ENCODE measurements at regions not wholly inside any gene's neighbourhood (a gene's known extent, or its start where the extent isn't known, plus 50 kb on each side); places are given as distances from the start of the nearest gene placed in this dataset.

DNA sequence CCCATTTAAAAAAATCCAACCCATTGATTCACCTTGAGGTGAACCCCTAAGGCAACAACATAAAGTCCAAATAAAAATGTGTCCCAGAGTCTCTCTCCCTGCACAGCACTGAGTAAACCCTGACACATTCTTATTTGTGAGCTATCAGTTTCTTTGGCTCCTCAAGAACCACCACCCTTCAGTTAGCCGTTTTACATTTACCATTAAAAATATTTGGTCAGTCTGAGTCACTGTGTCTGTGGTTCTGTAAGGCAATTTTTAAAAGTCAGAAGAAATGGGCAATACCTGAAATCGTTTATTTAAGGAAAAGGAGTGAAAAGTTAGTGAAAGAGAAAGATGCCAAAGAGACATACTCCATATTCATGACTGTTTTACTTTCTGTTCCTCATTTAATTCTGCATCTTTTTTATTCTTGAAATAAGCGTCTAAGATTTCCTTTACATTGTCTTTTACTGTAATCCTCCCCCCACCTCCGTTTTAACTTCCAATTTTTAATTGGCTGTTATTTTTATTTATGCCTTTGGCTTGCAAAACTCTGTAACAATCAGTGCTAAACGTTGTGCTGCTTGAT lies 91.7 kb upstream of the IVNS1ABP start:
- intact Hi-C loops (cut with micrococcal nuclease; ENCODE audit: unreplicated experiment): no loop called here
- peaks cover 4% of the 10 kb centered on the region for H3K9me3 Mint-ChIP-seq (ENCODE audit: low read depth, unreplicated experiment)
- H3K27me3 Mint-ChIP-seq (ENCODE audit: unreplicated experiment): no peaks in the 10 kb centered on the region
- no peak overlapping the region for H3K4me3 Mint-ChIP-seq (ENCODE audit: low read depth, unreplicated experiment)
- BruUV-seq (replicated peaks): no TSS peak
- no peak overlapping the region for H3K27ac Mint-ChIP-seq (ENCODE audit: unreplicated experiment)
- CTCF ChIA-PET: interaction anchor here (1.6 kb wide), 1 partner anchor 156 kb away, joined by 3 read pairs; no protein-coding TSS in a partner anchor
- TF ChIP-seq, protein P1, sequence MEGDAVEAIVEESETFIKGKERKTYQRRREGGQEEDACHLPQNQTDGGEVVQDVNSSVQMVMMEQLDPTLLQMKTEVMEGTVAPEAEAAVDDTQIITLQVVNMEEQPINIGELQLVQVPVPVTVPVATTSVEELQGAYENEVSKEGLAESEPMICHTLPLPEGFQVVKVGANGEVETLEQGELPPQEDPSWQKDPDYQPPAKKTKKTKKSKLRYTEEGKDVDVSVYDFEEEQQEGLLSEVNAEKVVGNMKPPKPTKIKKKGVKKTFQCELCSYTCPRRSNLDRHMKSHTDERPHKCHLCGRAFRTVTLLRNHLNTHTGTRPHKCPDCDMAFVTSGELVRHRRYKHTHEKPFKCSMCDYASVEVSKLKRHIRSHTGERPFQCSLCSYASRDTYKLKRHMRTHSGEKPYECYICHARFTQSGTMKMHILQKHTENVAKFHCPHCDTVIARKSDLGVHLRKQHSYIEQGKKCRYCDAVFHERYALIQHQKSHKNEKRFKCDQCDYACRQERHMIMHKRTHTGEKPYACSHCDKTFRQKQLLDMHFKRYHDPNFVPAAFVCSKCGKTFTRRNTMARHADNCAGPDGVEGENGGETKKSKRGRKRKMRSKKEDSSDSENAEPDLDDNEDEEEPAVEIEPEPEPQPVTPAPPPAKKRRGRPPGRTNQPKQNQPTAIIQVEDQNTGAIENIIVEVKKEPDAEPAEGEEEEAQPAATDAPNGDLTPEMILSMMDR (IDR thresholded peaks at IDR 0.05; ENCODE audit: unreplicated experiment): no peak
- H3K4me1 Mint-ChIP-seq (ENCODE audit: low read depth, unreplicated experiment): peaks cover 24% of the 10 kb centered on the region
- DNase-seq: no peak
- H3K36me3 Mint-ChIP-seq (ENCODE audit: insufficient read depth, unreplicated experiment): no peaks in the 10 kb centered on the region

DNA sequence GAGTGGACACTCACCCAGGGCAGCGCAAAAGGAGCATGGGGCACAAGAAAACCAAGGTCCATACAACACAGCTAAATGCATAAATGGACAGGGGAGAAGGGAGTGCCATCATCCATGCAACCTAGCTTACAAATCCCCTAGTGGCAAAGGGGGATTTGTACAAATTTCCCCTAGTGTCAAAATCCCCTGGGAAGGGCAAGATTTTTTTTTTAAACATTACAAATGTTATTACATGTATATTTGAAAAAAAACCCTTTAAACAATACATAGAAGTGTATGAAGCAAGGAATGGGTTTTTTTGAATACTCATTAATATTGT lies 89.6 kb upstream of the IVNS1ABP start:
- no TSS peak for BruUV-seq (replicated peaks)
- TF ChIP-seq, protein P1 (IDR thresholded peaks at IDR 0.05; ENCODE audit: unreplicated experiment): no peak
- Mint-ChIP-seq H3K27me3 (ENCODE audit: unreplicated experiment) (no peaks in the 10 kb centered on the region), H3K4me3 (ENCODE audit: low read depth, unreplicated experiment) (no peak overlapping the region), H3K36me3 (ENCODE audit: insufficient read depth, unreplicated experiment) (no peaks in the 10 kb centered on the region), H3K27ac (ENCODE audit: unreplicated experiment) (no peak overlapping the region), H3K9me3 (ENCODE audit: low read depth, unreplicated experiment) (peaks cover 4% of the 10 kb centered on the region), H3K4me1 (ENCODE audit: low read depth, unreplicated experiment) (peaks cover 24% of the 10 kb centered on the region)
- intact Hi-C loops (cut with micrococcal nuclease; ENCODE audit: unreplicated experiment): no loop called here
- CTCF ChIA-PET: no interaction called here
- no peak for DNase-seq

DNA sequence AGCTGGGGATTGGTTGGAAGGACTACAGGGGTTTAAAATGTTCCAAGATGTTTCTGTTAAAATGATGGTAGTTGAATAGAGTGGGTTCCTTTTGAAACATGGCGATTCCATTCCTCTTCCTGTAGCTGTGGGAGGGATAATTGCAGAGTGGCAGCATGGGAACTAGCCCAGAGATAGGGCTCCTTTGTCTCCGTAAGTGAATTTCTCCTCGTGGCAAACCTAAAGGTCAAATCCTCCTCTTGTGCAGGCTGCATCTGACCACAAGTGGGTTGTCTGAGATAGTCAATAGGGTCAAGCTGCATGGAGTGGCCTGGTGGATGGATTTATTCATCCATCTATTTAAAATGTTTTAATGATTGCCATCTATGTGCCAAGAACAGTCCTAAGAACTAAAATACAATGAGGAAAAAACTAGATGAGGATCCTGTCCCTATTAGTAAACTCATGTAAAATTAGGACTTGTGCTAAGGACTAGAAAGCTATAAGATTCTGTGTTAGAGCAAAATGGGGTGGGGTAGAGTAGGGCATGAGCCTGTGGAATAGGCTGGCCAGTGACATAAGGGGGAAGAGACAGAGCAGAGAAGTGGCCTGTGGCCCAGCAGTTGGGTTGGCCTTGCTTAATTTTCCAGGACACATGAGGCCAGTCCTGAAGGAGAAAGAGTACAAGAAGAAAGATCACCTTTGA lies 89.1 kb upstream of the IVNS1ABP start:
- H3K36me3 Mint-ChIP-seq (ENCODE audit: insufficient read depth, unreplicated experiment): no peaks in the 10 kb centered on the region
- TF ChIP-seq, protein P1 (IDR thresholded peaks at IDR 0.05; ENCODE audit: unreplicated experiment): no peak
- no peak overlapping the region for H3K27ac Mint-ChIP-seq (ENCODE audit: unreplicated experiment)
- CTCF ChIA-PET: no interaction called here
- BruUV-seq (replicated peaks): no TSS peak
- no peak for DNase-seq
- H3K27me3 Mint-ChIP-seq (ENCODE audit: unreplicated experiment): no peaks in the 10 kb centered on the region
- H3K4me1 Mint-ChIP-seq (ENCODE audit: low read depth, unreplicated experiment): peaks cover 24% of the 10 kb centered on the region
- H3K9me3 Mint-ChIP-seq (ENCODE audit: low read depth, unreplicated experiment): peaks cover 4% of the 10 kb centered on the region
- H3K4me3 Mint-ChIP-seq (ENCODE audit: low read depth, unreplicated experiment): no peak overlapping the region
- intact Hi-C loops (cut with micrococcal nuclease; ENCODE audit: unreplicated experiment): no loop called here

DNA sequence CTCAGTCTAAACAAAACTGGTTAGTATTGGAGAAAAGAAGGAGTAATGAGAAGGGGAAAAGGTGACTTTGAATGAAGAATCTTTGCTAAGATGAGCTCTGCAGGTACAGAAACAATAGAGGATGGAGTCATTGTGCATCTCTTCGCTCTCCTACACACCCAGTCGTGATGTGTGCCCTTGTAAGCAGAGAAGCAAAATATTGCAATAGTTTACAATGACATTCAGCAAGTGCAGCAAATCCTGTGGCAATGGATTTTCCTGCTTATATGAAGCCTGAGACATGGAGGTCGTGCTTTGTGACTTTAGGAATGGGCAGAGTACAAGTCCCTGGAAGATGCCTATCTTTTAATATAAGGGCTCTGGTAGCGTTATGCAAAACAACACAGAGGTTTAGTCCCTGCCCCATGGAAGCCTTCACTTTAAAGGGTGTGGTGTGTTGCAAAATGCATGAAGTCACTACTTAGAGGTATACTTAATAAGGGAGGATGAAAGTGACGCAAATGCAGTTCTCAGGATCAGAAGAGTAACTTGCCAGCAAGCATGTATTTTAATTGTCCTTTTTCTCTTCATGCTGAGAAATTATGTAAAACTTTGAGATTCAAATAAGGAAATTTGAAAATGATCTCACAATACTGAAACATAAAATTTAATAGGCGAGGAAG lies 88.0 kb upstream of the IVNS1ABP start:
- CTCF ChIA-PET: no interaction called here
- TF ChIP-seq, protein P1 (IDR thresholded peaks at IDR 0.05; ENCODE audit: unreplicated experiment): no peak
- no peak overlapping the region for H3K27ac Mint-ChIP-seq (ENCODE audit: unreplicated experiment)
- intact Hi-C loops (cut with micrococcal nuclease; ENCODE audit: unreplicated experiment): no loop called here
- no peaks in the 10 kb centered on the region for H3K36me3 Mint-ChIP-seq (ENCODE audit: insufficient read depth, unreplicated experiment)
- BruUV-seq (replicated peaks): no TSS peak
- H3K4me3 Mint-ChIP-seq (ENCODE audit: low read depth, unreplicated experiment): no peak overlapping the region
- H3K9me3 Mint-ChIP-seq (ENCODE audit: low read depth, unreplicated experiment): peaks cover 4% of the 10 kb centered on the region
- peaks cover 23% of the 10 kb centered on the region for H3K4me1 Mint-ChIP-seq (ENCODE audit: low read depth, unreplicated experiment)
- DNase-seq: no peak
- no peaks in the 10 kb centered on the region for H3K27me3 Mint-ChIP-seq (ENCODE audit: unreplicated experiment)
